GM19452 (cell line): ENCODE measurements at regions not wholly inside any gene's neighbourhood (a gene's known extent, or its start where the extent isn't known, plus 50 kb on each side); places are given as distances from the start of the nearest gene placed in this dataset.

Experiments
- ATAC-seq: cut with Tn5 transposase; IDR thresholded peaks from one replicate; pipeline ENCODE4 v1.9.1; 2021; ENCODE audit not compliant: unreplicated experiment

DNA sequence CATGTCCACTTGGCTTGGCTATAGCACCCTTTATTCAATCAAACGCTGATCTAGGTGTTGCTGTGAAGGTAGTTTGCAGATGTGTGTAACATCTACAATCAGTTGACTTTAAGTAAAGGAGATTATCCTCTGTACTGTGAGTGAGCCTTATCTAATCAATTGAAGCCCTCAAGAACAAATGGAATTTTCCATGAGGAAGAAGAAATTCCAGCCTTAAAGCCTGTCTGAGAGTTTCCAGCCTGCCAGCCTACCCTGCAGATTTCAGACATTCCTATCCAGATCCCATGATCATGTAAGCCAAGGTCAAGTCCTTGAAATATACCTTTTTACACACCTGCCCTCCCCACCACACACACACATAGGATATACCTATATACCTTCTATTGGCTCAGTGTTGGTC lies 696.7 kb downstream of the MRPL39 start:
- ATAC-seq = no peak

DNA sequence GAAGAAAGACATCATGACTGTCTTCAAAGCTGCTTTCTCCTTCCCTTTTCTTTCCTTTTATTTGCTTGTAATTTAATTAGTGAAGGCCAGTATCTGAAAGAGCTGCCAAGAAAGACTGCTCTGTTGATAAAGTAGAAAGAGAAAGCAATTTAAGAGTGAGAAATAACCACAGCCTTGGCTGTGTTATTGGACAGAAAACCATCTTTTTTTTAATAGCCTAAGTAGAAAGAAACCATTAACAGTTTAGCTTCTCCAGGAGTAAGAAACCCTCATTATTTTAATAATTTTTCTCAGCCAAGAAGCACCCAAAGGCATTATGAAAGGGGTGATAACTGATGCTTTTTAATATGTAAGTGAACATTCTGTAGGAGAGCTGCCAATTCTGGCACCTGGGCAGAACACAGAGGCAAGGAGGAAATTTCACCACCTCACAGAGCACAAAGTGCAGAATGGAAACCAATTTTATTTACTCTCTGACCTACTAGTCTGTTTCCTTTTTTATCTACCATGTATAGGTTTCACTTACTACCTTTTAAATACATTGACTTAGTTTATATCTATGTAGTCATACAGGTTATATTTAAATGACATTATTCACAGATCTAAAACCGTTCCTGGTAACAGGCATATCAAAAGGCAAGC lies 703.2 kb downstream of the MRPL39 start:
- no peak for ATAC-seq

DNA sequence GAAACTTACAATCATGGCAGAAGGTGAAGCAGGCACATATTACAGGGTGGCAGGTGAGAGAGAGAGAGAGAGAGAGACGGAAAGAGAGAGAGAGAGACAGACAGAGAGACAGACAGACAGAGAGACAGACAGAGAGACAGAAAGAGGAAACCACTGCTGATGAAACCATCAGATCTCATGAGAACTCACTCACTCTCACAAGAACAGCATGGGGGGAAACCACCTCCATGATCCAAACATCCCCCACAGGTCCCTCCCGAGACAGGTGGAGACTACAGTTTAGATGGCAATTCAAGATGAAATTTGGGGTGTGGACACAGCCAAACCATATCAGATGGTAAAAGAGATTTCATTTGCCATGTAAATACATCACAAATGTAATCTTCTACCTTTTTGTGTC lies 708.1 kb downstream of the MRPL39 start:
- no peak for ATAC-seq

DNA sequence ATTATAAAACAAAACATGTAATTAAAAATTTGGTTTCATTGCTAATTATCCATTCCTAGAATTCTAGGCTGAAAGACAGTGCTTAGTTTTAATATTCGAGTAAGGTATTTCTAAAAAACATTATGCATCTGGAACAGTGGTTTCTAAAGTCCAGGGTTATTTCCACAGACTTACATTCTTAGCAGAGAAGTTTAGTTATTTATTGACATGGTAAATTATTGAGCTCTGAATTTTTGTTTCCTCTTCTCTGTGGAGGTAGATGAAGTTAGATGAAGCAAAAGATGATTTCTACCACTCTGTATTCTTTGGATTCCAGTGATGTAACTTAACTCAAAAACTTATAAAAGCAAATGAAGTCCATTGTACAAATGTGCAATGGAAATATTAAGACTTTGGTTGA lies 709.4 kb downstream of the MRPL39 start:
- ATAC-seq = peak; percentile 47

DNA sequence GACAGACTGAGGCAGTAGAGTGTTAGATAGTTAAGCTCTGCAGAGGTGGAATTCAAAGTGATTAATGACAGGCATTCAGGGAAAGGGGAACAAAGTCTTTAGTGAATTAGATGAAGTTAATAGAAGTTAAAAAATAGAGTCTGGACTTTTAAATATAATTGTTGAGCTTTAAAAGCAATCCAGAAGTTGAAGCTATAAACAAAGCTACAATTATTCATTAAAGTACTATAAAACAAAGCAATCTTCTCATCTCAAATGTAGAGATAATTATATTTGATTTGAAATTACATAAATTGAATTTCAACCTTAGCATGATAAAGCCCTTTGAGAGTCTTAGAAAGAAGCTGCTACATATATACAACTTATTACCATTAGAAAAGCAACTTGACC lies 710.6 kb downstream of the MRPL39 start:
- no peak for ATAC-seq

DNA sequence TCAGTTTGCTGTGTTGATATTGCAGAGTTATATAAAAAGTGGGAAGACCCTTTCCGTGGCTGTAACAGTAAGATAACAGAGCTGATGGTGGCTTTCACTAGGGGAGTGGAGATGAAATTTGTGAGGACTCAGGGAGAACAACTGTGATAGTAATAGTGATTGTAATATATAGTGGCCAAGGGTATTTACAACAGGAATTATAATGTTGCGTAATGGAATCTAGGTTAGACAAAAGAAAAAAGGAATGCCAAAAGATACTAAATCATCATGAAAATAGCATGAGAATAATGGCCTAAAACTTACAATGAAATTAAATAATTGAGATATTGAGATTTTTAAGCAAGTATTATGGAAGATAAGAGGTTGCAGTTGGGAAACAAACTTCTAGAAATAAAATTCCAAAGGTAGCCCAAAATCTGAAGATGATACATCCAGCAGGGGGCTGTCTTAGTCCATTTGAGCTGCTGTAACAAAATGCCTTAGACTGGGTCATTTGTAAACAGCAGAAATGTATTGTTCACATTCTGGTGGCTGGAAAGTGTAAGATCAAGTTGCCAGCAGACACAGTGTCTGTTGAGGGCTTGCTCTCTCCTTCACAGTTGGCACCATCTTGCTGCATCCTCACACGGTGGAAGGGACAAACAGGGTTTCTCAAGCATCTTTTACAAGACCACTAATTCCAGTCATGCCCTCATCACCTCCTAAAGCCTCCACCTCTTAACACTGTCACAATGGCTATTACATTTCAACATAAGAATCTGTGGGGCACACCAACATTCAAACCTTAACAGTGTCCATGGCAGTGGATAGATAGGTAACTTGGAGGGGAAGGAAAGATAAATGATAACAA lies 711.2 kb downstream of the MRPL39 start:
- peak; percentile 73 for ATAC-seq

DNA sequence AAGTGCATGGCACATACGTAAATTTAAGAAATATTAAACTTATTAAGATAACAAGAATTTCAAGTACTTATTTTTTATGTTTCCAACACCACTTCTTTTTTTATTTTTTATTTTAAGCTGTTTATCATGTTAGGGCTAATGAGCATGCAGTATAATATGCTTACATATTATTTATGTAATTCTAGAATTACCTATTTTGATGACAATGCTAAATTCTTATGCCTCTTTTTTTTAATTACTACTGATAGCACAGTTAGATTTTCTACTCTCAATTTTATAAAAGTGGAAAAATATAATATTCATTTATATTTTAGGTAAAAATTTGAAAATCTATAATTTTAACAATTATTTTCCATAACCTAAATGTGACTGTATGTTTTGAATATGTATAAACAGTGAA lies 713.0 kb downstream of the MRPL39 start:
- ATAC-seq = no peak

DNA sequence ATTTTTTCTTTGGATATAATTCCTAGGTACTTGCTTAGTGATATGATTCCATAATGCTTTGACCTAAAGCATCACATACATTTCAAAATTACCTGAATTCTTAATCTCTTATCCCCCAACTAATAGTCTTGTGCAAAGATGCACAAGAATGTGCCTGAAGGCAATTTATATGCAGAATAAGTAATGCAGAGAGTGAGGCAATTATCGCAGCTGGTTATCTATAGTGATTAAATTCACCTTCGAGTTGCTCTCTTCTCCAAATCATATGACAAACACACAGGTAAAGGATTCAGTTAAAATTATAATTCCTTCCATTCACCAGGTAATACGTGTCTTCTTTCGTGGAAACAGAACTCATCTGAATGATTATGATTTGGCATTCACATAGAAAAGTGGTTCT lies 717.3 kb downstream of the MRPL39 start:
- ATAC-seq = no peak

DNA sequence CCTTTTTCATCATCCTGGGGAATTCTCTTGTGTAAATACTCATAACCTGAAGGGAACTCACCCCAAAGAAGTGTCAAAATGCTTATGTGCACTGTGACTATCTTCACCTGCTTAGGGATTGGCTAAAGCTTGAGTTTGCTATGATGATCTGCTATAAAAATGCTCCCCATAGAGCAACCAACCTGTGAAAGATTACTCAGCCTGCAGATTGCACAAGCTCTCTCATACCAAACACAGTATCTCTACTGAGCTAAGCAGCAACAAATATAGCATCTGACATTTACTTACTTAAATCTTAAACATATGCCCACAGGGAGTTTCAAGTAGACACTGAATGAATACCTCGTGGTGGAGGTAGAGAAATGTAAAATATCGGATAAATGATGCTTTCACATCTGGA lies 725.8 kb downstream of the MRPL39 start:
- no peak for ATAC-seq

DNA sequence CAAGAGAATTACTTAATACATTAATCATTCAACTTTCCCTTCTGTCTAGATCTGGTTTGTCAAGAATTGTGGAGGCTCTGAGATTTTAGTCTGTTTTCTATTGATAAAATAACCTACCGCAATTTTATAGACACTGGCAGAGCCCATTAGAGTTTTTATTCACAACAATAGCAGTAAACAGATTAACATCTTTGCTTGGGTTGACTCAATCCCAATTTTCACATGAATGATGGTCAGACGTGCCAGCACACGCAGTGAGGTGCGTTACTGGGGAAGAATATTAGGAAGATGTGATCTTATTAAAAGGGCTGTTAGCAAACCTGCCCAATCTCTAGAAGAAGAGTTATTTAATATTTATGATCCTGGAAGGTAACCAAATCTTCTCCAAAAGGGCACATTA lies 736.6 kb downstream of the MRPL39 start:
- ATAC-seq = no peak

DNA sequence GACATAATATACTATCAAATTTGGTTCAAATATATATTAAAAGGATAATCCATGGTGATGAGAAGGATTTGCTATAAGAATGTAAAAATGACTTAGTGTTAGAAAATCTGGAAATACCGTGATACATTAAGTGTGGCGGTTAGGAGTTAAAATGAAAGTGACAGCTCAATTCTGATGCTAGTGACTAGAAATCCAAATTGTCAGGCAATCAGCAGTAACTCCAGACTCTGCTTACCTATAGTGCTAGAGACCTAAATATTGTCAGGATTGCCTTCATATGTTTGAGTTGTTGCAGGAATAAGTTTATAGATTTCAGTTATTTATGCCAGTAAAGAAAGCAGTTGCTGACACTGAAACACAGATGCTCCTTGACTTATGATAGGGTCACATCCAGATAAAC lies 737.4 kb downstream of the MRPL39 start:
- ATAC-seq = no peak

DNA sequence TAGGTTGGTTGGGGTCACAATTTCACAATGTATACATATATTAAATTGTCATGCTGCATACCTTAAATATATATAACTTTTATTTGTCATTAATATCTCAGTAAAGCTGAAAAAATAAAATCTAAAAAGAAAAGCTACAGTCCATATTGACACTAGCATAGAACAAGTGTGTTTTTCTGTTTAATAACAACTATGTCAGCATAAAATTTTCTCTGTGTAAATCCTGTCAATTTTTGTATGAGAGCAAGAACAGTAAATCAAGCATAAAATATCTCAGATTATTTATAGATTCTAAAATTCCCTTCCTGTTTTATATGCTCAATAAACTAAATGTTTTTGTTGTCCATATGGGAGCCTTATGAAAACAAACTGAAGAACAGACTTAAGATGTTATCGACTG lies 739.2 kb downstream of the MRPL39 start:
- ATAC-seq = no peak

DNA sequence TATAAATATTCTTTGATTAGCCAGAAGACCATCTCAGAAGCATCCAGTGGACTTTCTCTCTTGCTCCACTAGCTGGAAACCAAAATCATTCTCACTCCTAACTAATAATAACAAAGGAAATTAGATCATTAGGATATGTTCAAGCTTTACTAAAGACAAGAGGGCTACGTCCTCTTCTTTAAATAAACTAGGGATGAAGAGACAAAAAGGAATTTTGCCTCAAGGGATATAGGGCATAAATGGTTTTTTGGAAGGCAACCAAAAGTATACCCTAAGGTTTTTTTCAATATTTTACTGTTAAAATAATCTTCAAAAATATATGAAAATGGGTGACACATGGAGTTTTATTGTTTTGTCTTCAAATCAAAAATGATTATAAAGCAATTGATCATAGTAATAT lies 745.8 kb downstream of the MRPL39 start:
- no peak for ATAC-seq

DNA sequence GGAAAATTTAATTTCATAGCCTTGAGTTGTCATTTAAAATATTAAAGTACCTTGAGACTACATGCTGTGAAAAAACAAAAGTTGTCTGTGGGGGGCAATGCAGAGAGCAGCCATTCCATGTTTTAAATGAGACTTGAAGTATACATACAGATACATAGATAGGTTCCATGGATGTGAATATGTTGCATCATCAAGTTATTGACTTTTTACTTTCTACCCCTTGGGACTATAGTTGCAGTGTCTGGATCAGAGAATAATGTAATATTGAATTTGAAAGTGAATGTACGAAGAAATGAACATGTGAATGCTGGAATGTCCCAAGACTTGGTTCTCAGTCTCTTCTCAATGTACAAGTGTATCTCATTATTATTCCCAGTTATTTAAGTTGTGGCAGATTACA lies 751.0 kb downstream of the MRPL39 start:
- ATAC-seq = no peak

DNA sequence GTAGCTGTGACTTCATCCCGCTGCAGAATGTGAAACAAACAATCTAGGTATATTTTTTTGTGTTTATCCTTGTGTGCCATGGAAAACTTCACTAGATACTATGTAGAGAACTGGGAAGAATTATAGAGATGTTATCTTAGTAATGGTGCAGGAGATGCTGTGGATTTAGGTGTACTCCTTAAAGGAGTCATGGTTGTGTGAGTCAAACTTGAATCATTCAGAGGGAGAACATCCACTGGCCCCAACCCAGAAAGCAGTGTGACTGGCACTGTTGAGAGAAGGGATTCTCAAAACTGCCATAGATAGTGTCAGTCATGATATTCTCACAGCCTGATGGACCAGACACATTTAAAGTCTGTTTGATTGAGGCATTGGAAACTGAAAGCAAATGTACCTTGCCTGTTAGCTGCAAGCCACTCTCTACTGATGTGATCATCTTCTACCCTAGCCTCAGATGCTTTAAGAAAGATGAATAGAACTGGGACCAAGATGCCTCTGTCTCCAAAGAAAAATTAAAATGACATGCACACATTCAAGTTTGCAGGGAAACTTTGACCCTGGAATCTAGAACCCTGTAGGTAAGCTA lies 754.6 kb downstream of the MRPL39 start:
- no peak for ATAC-seq

DNA sequence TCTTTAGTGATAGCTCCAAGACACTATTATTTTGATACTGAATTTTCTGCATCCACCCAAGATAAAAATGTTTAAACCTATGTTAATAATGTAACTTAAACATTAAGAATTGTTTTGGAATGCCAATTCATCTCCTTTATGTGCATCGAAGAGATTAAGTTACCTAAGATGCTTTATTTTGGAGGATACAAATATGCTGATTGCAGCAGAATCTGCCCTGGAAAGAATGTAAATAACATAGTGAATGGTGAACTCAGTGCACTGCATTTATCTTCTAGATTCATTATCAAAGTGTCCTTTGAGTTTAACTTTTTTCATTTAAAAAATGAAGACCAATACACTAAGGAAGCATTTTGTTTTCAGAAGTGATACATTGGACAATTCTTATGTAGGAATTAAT lies 757.2 kb downstream of the MRPL39 start:
- ATAC-seq = no peak

DNA sequence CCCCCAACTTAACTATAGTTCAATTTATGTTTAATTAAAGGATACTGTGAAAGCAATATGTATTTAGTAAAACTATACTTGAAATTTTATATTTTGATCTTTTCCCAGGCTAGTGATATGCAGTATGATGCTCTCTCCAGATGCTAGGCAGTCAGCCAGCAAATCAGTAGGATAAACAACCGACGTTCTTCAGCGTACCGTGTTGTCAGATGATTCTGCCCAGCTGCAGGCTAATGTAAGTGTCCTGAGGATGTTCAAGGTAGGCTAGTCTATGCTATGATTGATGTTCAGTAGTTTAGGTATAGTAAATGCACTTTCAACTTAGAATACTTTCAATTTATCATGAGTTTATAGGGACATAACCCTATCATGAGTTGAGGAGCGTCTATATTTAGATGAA lies 762.6 kb downstream of the MRPL39 start:
- ATAC-seq = no peak

DNA sequence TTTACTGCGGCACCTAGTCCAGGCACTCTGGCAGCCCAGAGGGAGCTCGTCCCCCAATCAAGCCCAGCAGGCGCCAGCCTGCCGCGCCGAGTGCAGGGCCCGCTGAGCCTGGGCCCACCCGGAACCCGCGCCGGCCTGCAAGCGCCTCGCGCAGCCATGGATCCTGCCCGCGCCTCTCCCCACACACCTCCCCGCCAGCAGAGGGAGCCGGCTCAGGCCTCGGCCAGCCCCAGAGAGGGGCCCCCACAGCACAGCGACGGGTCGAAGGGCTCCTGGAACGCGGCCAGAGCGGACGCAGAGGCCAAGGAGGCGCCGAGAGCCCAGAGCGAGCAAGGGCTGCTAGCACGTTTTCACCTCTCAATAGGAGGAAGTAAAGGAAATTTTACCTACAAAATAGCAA lies 767.0 kb downstream of the MRPL39 start:
- ATAC-seq = no peak

DNA sequence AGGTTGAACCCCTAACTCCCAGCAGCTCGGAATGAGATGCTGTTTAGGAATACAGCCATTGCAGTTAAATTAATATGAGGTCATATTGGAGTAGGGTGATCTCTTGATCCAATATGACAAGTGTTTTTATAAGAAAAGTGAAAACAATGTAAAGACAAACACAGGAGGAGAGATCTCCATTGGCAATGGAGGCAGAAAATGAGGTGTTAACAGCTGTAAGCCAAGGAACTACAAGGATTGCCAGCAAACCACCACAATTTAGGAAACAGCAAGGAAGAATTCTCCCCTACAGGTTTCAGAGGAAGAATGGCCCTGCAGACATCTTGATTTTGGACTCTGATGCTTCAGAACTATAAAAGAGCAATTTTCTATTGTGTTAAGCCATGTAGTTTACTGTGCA lies 774.3 kb downstream of the MRPL39 start:
- ATAC-seq = no peak

DNA sequence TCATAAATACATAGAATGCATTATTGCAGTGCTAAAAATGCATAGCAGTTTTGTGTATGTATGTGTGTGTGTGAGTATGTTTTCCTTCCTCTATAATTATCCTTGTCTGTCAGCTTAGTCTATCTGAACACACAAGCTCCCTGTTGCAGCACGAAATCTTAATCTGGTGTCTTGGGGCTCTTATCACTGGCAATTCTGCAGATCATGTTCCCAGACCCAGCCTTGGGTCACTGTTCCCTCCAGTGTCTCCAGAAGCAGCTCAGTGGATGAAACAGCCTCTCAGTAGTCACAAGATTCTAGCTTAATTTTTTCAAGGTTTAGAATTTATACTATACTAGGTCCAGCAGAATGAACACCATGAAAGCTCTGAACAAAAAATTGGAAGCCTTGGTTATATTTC lies 777.9 kb downstream of the MRPL39 start:
- ATAC-seq = no peak

DNA sequence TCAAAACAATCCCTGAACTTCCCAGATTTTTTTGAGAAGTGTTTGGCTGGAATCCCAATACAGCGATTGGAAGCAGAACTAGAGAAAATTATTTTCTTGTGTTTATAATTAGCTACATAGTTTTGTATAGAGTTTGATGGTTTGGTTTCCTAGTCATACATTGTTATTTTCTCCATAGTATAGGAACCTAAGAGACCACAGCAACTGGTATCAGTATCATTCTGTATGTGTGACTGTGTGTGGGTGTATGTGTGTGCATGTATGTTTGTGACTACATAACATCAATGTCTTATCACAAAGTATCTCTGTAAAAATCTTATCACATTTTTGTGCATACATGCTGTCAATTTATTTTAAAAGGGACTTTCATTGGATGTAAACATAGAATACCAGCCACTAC lies 780.5 kb downstream of the MRPL39 start:
- ATAC-seq = no peak

DNA sequence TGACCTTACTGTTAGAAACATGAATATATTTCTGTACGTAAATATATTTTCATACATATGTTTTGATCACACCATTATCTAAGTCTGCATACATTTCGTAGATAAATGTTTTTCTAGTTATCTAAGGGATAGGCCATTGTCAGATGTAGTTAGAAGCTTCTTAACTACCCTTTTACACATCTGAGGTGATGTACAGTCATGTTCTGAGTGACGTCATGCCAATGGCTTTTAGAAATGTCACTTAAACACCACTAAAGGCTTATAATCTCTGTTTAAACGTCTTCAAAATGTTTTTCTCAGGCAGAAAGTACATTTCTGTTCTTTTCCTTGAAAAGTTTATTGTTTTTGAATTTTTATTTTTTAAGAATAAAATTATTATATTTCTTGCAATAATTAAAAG lies 781.9 kb downstream of the MRPL39 start:
- ATAC-seq = no peak
